ENCODE measurements at regions not wholly inside any gene's neighbourhood (a gene's known extent, or its start where the extent isn't known, plus 50 kb on each side); places are given as distances from the start of the nearest gene placed in this dataset.

- no peak for TF ChIP-seq CTCF (IDR thresholded peaks at IDR 0.05)
- no peak for TF ChIP-seq POLR2A (IDR thresholded peaks at IDR 0.05)
Measured at GRCh38 chr2:22701561-22702160, 683.3 kb upstream of the KLHL29 start.

Data from testis (tissue), 2 donors.